ENCODE measurements at regions not wholly inside any gene's neighbourhood (a gene's known extent, or its start where the extent isn't known, plus 50 kb on each side); places are given as distances from the start of the nearest gene placed in this dataset.

- H2AFZ ChIP-seq (ENCODE audit: low read length), result no peak overlapping the region
- no peak for TF ChIP-seq CTCF (IDR thresholded peaks at IDR 0.05; ENCODE audit: low read length)
- no peak for TF ChIP-seq EZH2 (IDR thresholded peaks at IDR 0.05; ENCODE audit: borderline replicate concordance, low read length)
Observed at GRCh38 chr18:67402543-67402942, 114.0 kb downstream of the DSEL start.

GRCh38 chr18:67400502-67401117 lies 115.9 kb downstream of the DSEL start:
- Histone ChIP-seq H3K4me3 (ENCODE audit: low read depth, low read length, poor library complexity, severe bottlenecking) (no peak overlapping the region), H4K20me1 (ENCODE audit: insufficient read depth, low read length) (no peaks in the 10 kb centered on the region), H3F3A (ENCODE audit: insufficient read depth, low read length) (no peaks in the 10 kb centered on the region), H2AFZ (ENCODE audit: low read length) (no peak overlapping the region), H3K36me3 (ENCODE audit: insufficient read depth, low read length) (no peaks in the 10 kb centered on the region), H3K4me2 (ENCODE audit: low read length) (no peak overlapping the region), H3K27ac (ENCODE audit: low read depth, low read length, poor library complexity, severe bottlenecking) (no peak overlapping the region), H3K79me2 (ENCODE audit: insufficient read depth, low read length) (no peaks in the 10 kb centered on the region), H3K9ac (ENCODE audit: low read length) (no peak overlapping the region), H3K4me1 (ENCODE audit: insufficient read depth, low read length, severe bottlenecking) (no peaks in the 10 kb centered on the region), H3K27me3 (ENCODE audit: insufficient read depth, low read length) (no peaks in the 10 kb centered on the region), H3K9me3 (ENCODE audit: low read length) (no peaks in the 10 kb centered on the region), H3K9me2 (ENCODE audit: low read depth, low read length) (no peaks in the 10 kb centered on the region)
- TF ChIP-seq EZH2 (IDR thresholded peaks at IDR 0.05; ENCODE audit: borderline replicate concordance, low read length) (no peak), CTCF (IDR thresholded peaks at IDR 0.05; ENCODE audit: low read length) (no peak)

More at GRCh38 chr18:67402543-67402942, 114.0 kb downstream of the DSEL start:
- Histone ChIP-seq H4K20me1 (ENCODE audit: insufficient read depth, low read length) (no peaks in the 10 kb centered on the region), H3K79me2 (ENCODE audit: insufficient read depth, low read length) (no peaks in the 10 kb centered on the region), H3K4me2 (ENCODE audit: low read length) (no peak overlapping the region), H3F3A (ENCODE audit: insufficient read depth, low read length) (no peaks in the 10 kb centered on the region), H3K4me1 (ENCODE audit: insufficient read depth, low read length, severe bottlenecking) (no peaks in the 10 kb centered on the region), H3K9me3 (ENCODE audit: low read length) (no peaks in the 10 kb centered on the region), H3K9ac (ENCODE audit: low read length) (no peak overlapping the region), H3K4me3 (ENCODE audit: low read depth, low read length, poor library complexity, severe bottlenecking) (no peak overlapping the region), H3K27me3 (ENCODE audit: insufficient read depth, low read length) (no peaks in the 10 kb centered on the region), H3K36me3 (ENCODE audit: insufficient read depth, low read length) (no peaks in the 10 kb centered on the region), H3K27ac (ENCODE audit: low read depth, low read length, poor library complexity, severe bottlenecking) (no peak overlapping the region), H3K9me2 (ENCODE audit: low read depth, low read length) (no peaks in the 10 kb centered on the region)

- Histone ChIP-seq H3K27me3 (ENCODE audit: insufficient read depth, low read length) (no peaks in the 10 kb centered on the region), H2AFZ (ENCODE audit: low read length) (no peak overlapping the region), H3K79me2 (ENCODE audit: insufficient read depth, low read length) (no peaks in the 10 kb centered on the region), H3F3A (ENCODE audit: insufficient read depth, low read length) (no peaks in the 10 kb centered on the region), H3K4me2 (ENCODE audit: low read length) (no peak overlapping the region), H3K9me3 (ENCODE audit: low read length) (no peaks in the 10 kb centered on the region), H3K4me1 (ENCODE audit: insufficient read depth, low read length, severe bottlenecking) (no peaks in the 10 kb centered on the region), H3K9ac (ENCODE audit: low read length) (no peak overlapping the region), H4K20me1 (ENCODE audit: insufficient read depth, low read length) (no peaks in the 10 kb centered on the region), H3K4me3 (ENCODE audit: low read depth, low read length, poor library complexity, severe bottlenecking) (no peak overlapping the region), H3K9me2 (ENCODE audit: low read depth, low read length) (no peaks in the 10 kb centered on the region), H3K36me3 (ENCODE audit: insufficient read depth, low read length) (no peaks in the 10 kb centered on the region), H3K27ac (ENCODE audit: low read depth, low read length, poor library complexity, severe bottlenecking) (no peak overlapping the region)
- no peak for TF ChIP-seq EZH2 (IDR thresholded peaks at IDR 0.05; ENCODE audit: borderline replicate concordance, low read length)
- TF ChIP-seq CTCF (IDR thresholded peaks at IDR 0.05; ENCODE audit: low read length), result no peak
Observed at GRCh38 chr18:67386032-67386431, 130.5 kb downstream of the DSEL start.
